ENCODE measurements at regions not wholly inside any gene's neighbourhood (a gene's known extent, or its start where the extent isn't known, plus 50 kb on each side); places are given as distances from the start of the nearest gene placed in this dataset.

DNA sequence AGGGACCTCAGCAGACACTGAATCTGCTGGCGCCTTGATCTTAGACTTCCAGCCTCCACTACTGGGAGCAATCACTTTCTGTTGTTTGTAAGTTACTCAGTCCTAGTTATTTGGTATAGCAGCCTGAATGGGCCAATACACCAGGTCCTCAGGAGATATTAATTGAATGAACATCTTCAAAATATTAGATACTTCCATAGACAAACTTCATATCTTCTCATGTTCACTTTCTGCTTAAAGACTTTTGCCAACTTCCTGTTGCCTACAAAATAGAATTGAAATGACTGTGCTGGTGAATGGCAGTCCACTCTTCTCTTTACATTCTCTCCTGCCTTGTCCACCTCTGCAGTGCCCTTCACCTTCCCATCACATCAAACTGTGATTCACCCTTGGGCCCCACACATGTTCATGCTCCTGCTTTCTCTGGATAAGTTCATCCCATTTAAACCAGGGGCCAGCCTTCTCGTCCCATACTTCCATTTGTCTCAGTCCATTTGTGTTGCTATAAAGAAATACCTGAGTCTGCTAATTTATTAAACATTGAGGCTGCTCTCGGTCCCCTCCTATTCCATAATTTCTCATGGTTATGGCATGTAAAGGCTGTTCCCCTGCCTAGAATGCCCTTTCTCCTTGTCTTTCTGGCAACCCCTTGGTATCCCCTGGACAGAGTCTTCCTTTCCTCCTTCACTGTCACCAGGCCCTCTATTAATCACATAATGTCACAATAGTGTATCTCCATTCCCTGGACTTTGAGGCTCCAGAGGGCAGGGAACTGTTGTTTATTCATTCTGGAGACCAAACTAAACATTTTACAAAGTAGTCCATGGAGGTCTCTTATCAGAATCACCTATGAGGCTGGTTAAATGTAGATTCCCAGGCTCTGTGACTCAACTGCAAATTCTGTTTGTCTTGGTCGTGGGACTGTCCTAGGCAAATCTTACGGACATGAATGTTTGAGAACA, 148.3 kb upstream of the TMEM170B start:
- Histone ChIP-seq H3K36me3 (ENCODE audit: control insufficient read depth in 2 of 2, insufficient read depth in 2 of 2, low read length in 2 of 2) (no peaks in the 10 kb centered on the region), H3K27me3 (ENCODE audit: control insufficient read depth in 2 of 2, insufficient read depth in 2 of 2, low read length in 2 of 2) (no peaks in the 10 kb centered on the region), H3K9me3 (ENCODE audit: control insufficient read depth in 2 of 2, low read length in 2 of 2) (no peaks in the 10 kb centered on the region), H3K9ac (ENCODE audit: low read depth in 1 of 2, low read length in 2 of 2) (no peak overlapping the region), H3K27ac (ENCODE audit: low read depth in 2 of 2, low read length in 2 of 2) (no peak overlapping the region), H3K4me1 (ENCODE audit: control insufficient read depth in 2 of 2, insufficient read depth in 2 of 2, low read length in 2 of 2) (peaks cover 5 to 14% of the 10 kb centered on the region in 2 donors), H3K4me3 (ENCODE audit: low read length in 2 of 2) (no peak overlapping the region)

DNA sequence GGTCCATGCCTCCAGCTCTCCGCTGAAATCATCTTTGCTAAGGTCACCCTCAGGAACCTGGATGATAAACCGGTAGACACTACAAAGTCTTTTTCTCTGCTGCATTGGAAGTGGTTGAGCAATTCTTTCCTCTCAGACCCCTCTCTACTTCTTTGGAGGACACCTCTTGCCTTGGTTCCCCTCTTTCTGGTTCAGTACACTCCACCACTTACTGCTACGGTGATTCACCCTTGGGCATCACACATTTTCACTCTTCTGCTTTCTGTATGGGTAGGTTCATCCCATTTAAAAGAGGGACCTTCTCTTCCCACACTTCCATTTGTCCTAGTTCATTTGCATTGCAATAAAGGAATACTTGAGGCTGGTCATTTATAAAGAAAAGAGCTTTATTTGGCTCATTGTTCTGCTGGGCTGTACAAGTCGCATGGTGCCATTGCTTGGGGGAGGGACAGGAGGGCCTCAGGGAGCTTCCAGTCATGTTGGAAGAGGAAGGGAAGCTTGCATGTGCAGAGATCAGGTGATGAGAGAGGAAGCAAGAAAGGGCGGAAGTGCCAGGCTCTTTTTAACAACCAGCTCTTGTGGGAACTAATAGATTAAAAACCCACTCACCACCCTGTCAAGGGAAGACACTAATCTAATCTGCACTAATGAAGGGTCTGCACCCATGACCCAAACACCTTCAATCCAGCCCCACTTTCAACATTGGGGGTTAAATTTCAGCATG, 149.7 kb upstream of the TMEM170B start:
- H3K4me3 ChIP-seq (ENCODE audit: low read length in 2 of 2) = no peak overlapping the region
- H3K36me3 ChIP-seq (ENCODE audit: control insufficient read depth in 2 of 2, insufficient read depth in 2 of 2, low read length in 2 of 2) = no peaks in the 10 kb centered on the region
- no peak overlapping the region for H3K9ac ChIP-seq (ENCODE audit: low read depth in 1 of 2, low read length in 2 of 2)
- no peaks in the 10 kb centered on the region for H3K9me3 ChIP-seq (ENCODE audit: control insufficient read depth in 2 of 2, low read length in 2 of 2)
- H3K27ac ChIP-seq (ENCODE audit: low read depth in 2 of 2, low read length in 2 of 2) = no peak overlapping the region
- peaks cover 5 to 10% of the 10 kb centered on the region in 2 donors for H3K4me1 ChIP-seq (ENCODE audit: control insufficient read depth in 2 of 2, insufficient read depth in 2 of 2, low read length in 2 of 2)
- H3K27me3 ChIP-seq (ENCODE audit: control insufficient read depth in 2 of 2, insufficient read depth in 2 of 2, low read length in 2 of 2) = no peaks in the 10 kb centered on the region

DNA sequence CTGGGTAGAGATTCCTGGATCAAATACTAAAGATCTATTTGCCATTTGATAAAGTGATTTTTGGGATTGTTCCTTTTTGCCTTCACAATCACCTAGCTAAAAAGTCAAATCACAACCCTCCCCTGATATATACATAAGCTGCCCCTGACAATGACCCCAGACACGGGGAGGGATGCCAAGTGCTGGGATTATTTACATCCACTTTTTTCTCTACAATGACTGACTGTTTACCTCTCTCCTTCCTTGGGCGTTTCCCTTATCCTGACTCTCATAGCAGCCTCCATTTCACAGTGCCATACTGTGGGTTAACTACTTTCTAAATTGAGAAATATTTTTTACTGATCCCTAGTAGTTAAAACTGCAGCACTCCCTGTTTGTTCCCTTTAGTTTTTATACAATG, 150.8 kb upstream of the TMEM170B start:
- H3K36me3 ChIP-seq (ENCODE audit: control insufficient read depth in 2 of 2, insufficient read depth in 2 of 2, low read length in 2 of 2) = no peaks in the 10 kb centered on the region
- peak overlapping the region in 1 of 2 donors; percentile 28 for H3K27ac ChIP-seq (ENCODE audit: low read depth in 2 of 2, low read length in 2 of 2)
- no peaks in the 10 kb centered on the region for H3K9me3 ChIP-seq (ENCODE audit: control insufficient read depth in 2 of 2, low read length in 2 of 2)
- no peak overlapping the region for H3K9ac ChIP-seq (ENCODE audit: low read depth in 1 of 2, low read length in 2 of 2)
- H3K4me1 ChIP-seq (ENCODE audit: control insufficient read depth in 2 of 2, insufficient read depth in 2 of 2, low read length in 2 of 2) = peaks cover 3 to 5% of the 10 kb centered on the region in 2 donors
- H3K4me3 ChIP-seq (ENCODE audit: low read length in 2 of 2) = no peak overlapping the region
- H3K27me3 ChIP-seq (ENCODE audit: control insufficient read depth in 2 of 2, insufficient read depth in 2 of 2, low read length in 2 of 2) = no peaks in the 10 kb centered on the region

DNA sequence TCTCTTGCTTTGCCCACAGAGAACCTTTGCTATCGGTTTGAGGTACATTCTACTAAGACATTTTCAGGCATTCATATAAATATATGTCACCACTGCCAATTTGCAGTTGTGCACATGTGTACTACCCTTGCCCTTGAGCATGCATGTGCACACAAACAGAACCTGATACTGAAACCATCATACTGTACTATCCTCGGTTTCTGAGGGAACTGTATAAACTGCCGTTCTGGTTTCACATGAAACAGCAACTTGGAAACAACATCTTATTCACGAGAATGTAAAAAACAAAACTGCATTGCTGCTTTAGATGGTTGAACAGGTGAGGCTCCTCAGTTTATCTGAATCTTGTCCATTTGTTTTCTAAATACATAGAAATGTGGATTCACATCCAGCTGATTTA, 151.2 kb upstream of the TMEM170B start:
- no peaks in the 10 kb centered on the region for H3K36me3 ChIP-seq (ENCODE audit: control insufficient read depth in 2 of 2, insufficient read depth in 2 of 2, low read length in 2 of 2)
- H3K4me1 ChIP-seq (ENCODE audit: control insufficient read depth in 2 of 2, insufficient read depth in 2 of 2, low read length in 2 of 2) = peaks cover 3 to 5% of the 10 kb centered on the region in 2 donors
- no peak overlapping the region for H3K4me3 ChIP-seq (ENCODE audit: low read length in 2 of 2)
- H3K27me3 ChIP-seq (ENCODE audit: control insufficient read depth in 2 of 2, insufficient read depth in 2 of 2, low read length in 2 of 2) = no peaks in the 10 kb centered on the region
- peak overlapping the region in 1 of 2 donors; percentile 28 for H3K27ac ChIP-seq (ENCODE audit: low read depth in 2 of 2, low read length in 2 of 2)
- H3K9me3 ChIP-seq (ENCODE audit: control insufficient read depth in 2 of 2, low read length in 2 of 2) = no peaks in the 10 kb centered on the region
- no peak overlapping the region for H3K9ac ChIP-seq (ENCODE audit: low read depth in 1 of 2, low read length in 2 of 2)

DNA sequence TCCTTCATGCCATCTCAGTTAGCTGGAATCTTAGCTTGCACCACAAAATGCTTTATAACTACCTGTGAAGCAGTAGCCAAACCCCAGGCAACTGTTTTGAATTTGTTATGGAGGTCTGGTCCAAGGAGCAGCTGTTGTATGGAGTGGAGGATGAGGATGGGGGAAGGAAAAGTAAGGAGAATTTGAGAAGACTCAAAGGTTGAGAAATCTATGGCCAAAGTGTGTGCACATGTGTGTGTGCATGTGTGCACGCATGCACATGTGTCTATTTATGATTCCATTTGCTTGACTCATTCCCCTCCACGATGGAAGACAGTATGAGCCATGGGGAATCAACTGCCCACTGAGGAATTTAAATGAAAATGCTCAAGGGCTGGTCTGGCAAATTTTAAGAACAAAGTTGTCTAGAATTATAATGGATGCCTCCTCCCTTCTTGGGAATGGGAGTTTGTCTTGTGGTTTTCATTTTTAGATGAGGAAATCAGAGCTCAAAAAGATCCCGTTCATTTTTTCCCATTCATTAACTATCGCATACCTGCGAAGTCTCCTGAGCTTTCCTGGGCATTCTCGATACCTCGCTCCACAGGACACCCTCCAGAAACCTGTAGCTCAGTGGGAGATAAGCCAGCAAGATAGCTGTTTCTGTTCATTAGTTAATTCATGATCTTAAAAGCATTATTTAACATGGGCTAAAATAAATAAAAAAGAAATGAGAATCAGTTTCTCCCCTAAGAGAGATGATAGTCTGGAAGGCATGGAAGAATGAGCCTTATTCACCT, 152.3 kb upstream of the NEDD9 start:
- no peaks in the 10 kb centered on the region for H3K27me3 ChIP-seq (ENCODE audit: control insufficient read depth in 2 of 2, insufficient read depth in 2 of 2, low read length in 2 of 2)
- no peaks in the 10 kb centered on the region for H3K36me3 ChIP-seq (ENCODE audit: control insufficient read depth in 2 of 2, insufficient read depth in 2 of 2, low read length in 2 of 2)
- no peak overlapping the region for H3K27ac ChIP-seq (ENCODE audit: low read depth in 2 of 2, low read length in 2 of 2)
- peaks cover 3 to 9% of the 10 kb centered on the region in 2 donors for H3K4me1 ChIP-seq (ENCODE audit: control insufficient read depth in 2 of 2, insufficient read depth in 2 of 2, low read length in 2 of 2)
- no peaks in the 10 kb centered on the region for H3K9me3 ChIP-seq (ENCODE audit: control insufficient read depth in 2 of 2, low read length in 2 of 2)
- H3K9ac ChIP-seq (ENCODE audit: low read depth in 1 of 2, low read length in 2 of 2) = no peak overlapping the region
- no peak overlapping the region for H3K4me3 ChIP-seq (ENCODE audit: low read length in 2 of 2)

DNA sequence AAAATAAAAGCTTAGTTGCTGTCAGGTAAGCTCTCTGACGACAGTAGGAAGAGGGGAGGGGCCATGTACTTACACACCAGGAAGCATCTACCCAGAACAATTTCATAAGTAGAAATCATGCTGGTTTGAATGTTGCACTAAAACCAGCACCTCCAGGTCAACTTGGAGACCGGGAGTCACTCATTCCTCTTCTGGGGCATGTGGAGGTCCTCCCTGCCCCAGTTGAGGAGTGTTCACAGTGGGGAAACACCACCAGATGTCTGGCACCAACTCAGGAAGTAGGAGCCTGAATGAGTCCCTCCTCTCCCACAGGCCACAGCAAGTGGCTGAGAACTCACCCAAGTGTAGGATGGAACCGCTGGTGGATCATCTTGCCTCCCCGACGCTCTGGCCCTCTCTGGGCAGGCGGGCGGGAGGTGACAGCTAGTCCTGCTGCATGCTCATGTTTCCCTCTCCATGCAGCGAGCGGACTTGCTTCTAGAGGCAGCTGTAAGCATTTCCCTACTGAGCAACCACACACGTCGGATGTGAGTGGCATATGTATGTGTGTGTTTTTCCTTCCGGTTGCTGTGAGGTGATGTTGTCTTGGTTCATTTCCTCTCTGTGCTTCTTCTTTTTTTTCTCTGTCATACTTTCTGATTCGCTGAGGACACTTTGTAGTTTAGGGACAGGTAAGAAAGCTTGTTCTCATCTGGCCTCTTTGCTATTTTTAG, 149.5 kb upstream of the NEDD9 start:
- no peaks in the 10 kb centered on the region for H3K36me3 ChIP-seq (ENCODE audit: control insufficient read depth in 2 of 2, insufficient read depth in 2 of 2, low read length in 2 of 2)
- H3K27me3 ChIP-seq (ENCODE audit: control insufficient read depth in 2 of 2, insufficient read depth in 2 of 2, low read length in 2 of 2) = no peaks in the 10 kb centered on the region
- peak overlapping the region; percentile 60 to 76 for H3K27ac ChIP-seq (ENCODE audit: low read depth in 2 of 2, low read length in 2 of 2)
- H3K4me1 ChIP-seq (ENCODE audit: control insufficient read depth in 2 of 2, insufficient read depth in 2 of 2, low read length in 2 of 2) = peaks cover 3 to 9% of the 10 kb centered on the region in 2 donors
- peak overlapping the region; percentile 49 to 79 for H3K4me3 ChIP-seq (ENCODE audit: low read length in 2 of 2)
- no peaks in the 10 kb centered on the region for H3K9me3 ChIP-seq (ENCODE audit: control insufficient read depth in 2 of 2, low read length in 2 of 2)
- H3K9ac ChIP-seq (ENCODE audit: low read depth in 1 of 2, low read length in 2 of 2) = peak overlapping the region; percentile 41 to 61

DNA sequence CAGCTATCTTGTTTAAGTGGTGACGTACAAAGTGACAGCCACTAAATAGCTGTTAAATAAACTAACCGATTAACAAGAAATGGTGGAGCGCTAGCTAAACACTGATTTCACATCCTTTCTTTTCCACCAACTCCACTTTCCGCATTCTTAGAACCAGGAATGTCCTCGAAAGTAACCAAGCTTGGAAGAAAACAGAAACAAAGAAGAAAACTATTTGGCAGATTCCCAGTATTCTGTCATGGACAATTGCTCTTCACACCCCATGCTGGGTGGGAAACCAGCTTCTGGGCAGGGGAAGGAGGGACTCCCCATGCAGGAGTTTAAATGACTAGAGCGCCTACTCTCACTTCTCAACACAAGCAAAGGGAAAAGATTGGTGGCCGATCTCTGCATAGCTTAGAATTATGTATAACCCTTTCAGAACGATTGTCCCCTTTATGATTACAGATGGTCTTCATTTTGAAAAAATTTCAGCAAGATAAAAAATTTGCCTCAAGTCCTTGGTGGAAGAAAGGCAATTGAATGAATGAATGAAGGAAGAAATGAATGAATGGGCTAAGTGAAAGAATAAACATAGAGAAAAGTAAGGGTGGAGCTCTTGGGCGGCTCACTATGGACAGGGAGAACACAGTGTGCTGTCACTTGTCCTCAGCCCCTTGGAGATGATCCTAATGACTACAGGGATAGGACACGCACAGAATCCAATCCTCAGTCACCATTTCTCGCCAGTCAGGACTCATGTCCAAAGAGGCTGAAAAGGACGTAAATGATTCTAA, 148.7 kb upstream of the NEDD9 start:
- H3K27me3 ChIP-seq (ENCODE audit: control insufficient read depth in 2 of 2, insufficient read depth in 2 of 2, low read length in 2 of 2) = no peaks in the 10 kb centered on the region
- H3K9me3 ChIP-seq (ENCODE audit: control insufficient read depth in 2 of 2, low read length in 2 of 2) = no peaks in the 10 kb centered on the region
- H3K4me3 ChIP-seq (ENCODE audit: low read length in 2 of 2) = peak overlapping the region; percentile 49 to 79
- peak overlapping the region in 1 of 2 donors; percentile 41 for H3K9ac ChIP-seq (ENCODE audit: low read depth in 1 of 2, low read length in 2 of 2)
- H3K36me3 ChIP-seq (ENCODE audit: control insufficient read depth in 2 of 2, insufficient read depth in 2 of 2, low read length in 2 of 2) = no peaks in the 10 kb centered on the region
- peak overlapping the region in 1 of 2 donors; percentile 76 for H3K27ac ChIP-seq (ENCODE audit: low read depth in 2 of 2, low read length in 2 of 2)
- H3K4me1 ChIP-seq (ENCODE audit: control insufficient read depth in 2 of 2, insufficient read depth in 2 of 2, low read length in 2 of 2) = peaks cover 0 to 4% of the 10 kb centered on the region in 2 donors

DNA sequence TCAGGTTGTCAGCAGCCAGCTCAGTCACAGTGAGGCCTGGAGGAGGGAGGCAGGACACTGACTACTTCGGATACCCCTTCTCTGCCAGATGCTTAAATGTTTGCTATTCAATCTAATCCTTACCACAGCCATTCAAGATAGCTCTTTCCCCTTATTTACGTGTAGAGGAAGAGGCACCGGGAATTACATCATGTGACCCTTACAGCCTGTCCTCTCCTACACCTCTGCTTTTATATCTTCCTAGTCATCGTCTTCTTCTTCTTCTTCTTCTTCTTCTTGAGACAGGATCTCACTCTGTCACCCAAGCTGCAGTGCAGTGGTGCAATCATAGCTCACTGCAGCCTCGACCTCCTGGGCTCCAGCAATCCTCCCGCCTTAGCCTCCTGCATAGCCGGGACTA, 148.1 kb upstream of the NEDD9 start:
- H3K9me3 ChIP-seq (ENCODE audit: control insufficient read depth in 2 of 2, low read length in 2 of 2) = no peaks in the 10 kb centered on the region
- peak overlapping the region in 1 of 2 donors; percentile 79 for H3K4me3 ChIP-seq (ENCODE audit: low read length in 2 of 2)
- H3K27me3 ChIP-seq (ENCODE audit: control insufficient read depth in 2 of 2, insufficient read depth in 2 of 2, low read length in 2 of 2) = no peaks in the 10 kb centered on the region
- H3K36me3 ChIP-seq (ENCODE audit: control insufficient read depth in 2 of 2, insufficient read depth in 2 of 2, low read length in 2 of 2) = no peaks in the 10 kb centered on the region
- H3K4me1 ChIP-seq (ENCODE audit: control insufficient read depth in 2 of 2, insufficient read depth in 2 of 2, low read length in 2 of 2) = peaks cover 0 to 4% of the 10 kb centered on the region in 2 donors
- H3K9ac ChIP-seq (ENCODE audit: low read depth in 1 of 2, low read length in 2 of 2) = peak overlapping the region in 1 of 2 donors; percentile 17
- H3K27ac ChIP-seq (ENCODE audit: low read depth in 2 of 2, low read length in 2 of 2) = no peak overlapping the region

DNA sequence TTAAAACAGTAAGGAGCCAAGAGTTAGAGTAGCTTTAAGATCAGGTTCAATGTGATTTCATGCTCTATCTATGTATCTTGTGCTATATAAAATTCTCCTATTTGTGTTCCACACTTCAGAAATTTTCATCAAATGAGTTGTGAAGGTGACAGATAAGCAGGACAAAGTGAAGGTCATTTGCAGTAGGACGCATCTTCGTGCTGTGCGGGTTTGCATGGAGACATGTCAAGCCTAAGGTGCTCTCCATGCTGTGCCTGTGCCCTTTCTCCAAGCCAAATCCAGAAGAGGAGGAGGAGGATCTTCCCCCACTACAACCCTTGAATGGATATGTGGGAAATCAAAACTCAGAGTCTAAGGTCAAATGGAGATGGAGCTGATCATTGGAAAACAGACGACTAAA, 147.3 kb upstream of the NEDD9 start:
- H3K9ac ChIP-seq (ENCODE audit: low read depth in 1 of 2, low read length in 2 of 2) = no peak overlapping the region
- H3K4me3 ChIP-seq (ENCODE audit: low read length in 2 of 2) = no peak overlapping the region
- H3K36me3 ChIP-seq (ENCODE audit: control insufficient read depth in 2 of 2, insufficient read depth in 2 of 2, low read length in 2 of 2) = no peaks in the 10 kb centered on the region
- no peaks in the 10 kb centered on the region for H3K27me3 ChIP-seq (ENCODE audit: control insufficient read depth in 2 of 2, insufficient read depth in 2 of 2, low read length in 2 of 2)
- no peaks in the 10 kb centered on the region for H3K9me3 ChIP-seq (ENCODE audit: control insufficient read depth in 2 of 2, low read length in 2 of 2)
- H3K4me1 ChIP-seq (ENCODE audit: control insufficient read depth in 2 of 2, insufficient read depth in 2 of 2, low read length in 2 of 2) = peaks cover 0 to 4% of the 10 kb centered on the region in 2 donors
- H3K27ac ChIP-seq (ENCODE audit: low read depth in 2 of 2, low read length in 2 of 2) = no peak overlapping the region

All from mucosa of rectum (tissue), 2 donors.